ENCODE measurements at regions not wholly inside any gene's neighbourhood (a gene's known extent, or its start where the extent isn't known, plus 50 kb on each side); places are given as distances from the start of the nearest gene placed in this dataset.

- TF ChIP-seq MAX (IDR thresholded peaks at IDR 0.05; ENCODE audit: low read depth, low read length): no peak
- TF ChIP-seq POLR2A (IDR thresholded peaks at IDR 0.05; ENCODE audit: extremely low read depth, insufficient read length): no peak
- no peak for TF ChIP-seq MYC (IDR thresholded peaks at IDR 0.05; ENCODE audit: low read depth, low read length)
- TF ChIP-seq CTCF (IDR thresholded peaks at IDR 0.05; ENCODE audit: low read depth, low read length): no peak
Observed at GRCh38 chr6:21468461-21468860, 125.1 kb upstream of the SOX4 start.

GRCh38 chr6:21469213-21469612, 124.3 kb upstream of the SOX4 start:
- no peak for DNase-seq (ENCODE audit: low read depth)
- TF ChIP-seq MAX (IDR thresholded peaks at IDR 0.05; ENCODE audit: low read depth, low read length): no peak
- no peak overlapping the region for H3K4me3 ChIP-seq (ENCODE audit: low read depth, low read length)

More at GRCh38 chr6:21468461-21468860, 125.1 kb upstream of the SOX4 start:
- no peak for DNase-seq (ENCODE audit: low read depth)
- H3K4me3 ChIP-seq (ENCODE audit: low read depth, low read length): no peak overlapping the region

- TF ChIP-seq MYC (IDR thresholded peaks at IDR 0.05; ENCODE audit: low read depth, low read length) (no peak), POLR2A (IDR thresholded peaks at IDR 0.05; ENCODE audit: extremely low read depth, insufficient read length) (no peak), CTCF (IDR thresholded peaks at IDR 0.05; ENCODE audit: low read depth, low read length) (no peak), MAX (IDR thresholded peaks at IDR 0.05; ENCODE audit: low read depth, low read length) (no peak)
- DNase-seq (ENCODE audit: low read depth): no peak
- no peak overlapping the region for H3K4me3 ChIP-seq (ENCODE audit: low read depth, low read length)
Observed at GRCh38 chr6:21476112-21476511, 117.4 kb upstream of the SOX4 start.

GRCh38 chr6:21478411-21478810, 115.1 kb upstream of the SOX4 start:
- TF ChIP-seq POLR2A (IDR thresholded peaks at IDR 0.05; ENCODE audit: extremely low read depth, insufficient read length) (no peak), MAX (IDR thresholded peaks at IDR 0.05; ENCODE audit: low read depth, low read length) (no peak), CTCF (IDR thresholded peaks at IDR 0.05; ENCODE audit: low read depth, low read length) (no peak), MYC (IDR thresholded peaks at IDR 0.05; ENCODE audit: low read depth, low read length) (no peak)
- no peak overlapping the region for H3K4me3 ChIP-seq (ENCODE audit: low read depth, low read length)
- DNase-seq (ENCODE audit: low read depth): no peak

GRCh38 chr6:21478883-21479539, 114.5 kb upstream of the SOX4 start:
- no peak overlapping the region for H3K4me3 ChIP-seq (ENCODE audit: low read depth, low read length)
- TF ChIP-seq MAX (IDR thresholded peaks at IDR 0.05; ENCODE audit: low read depth, low read length) (no peak), POLR2A (IDR thresholded peaks at IDR 0.05; ENCODE audit: extremely low read depth, insufficient read length) (no peak), CTCF (IDR thresholded peaks at IDR 0.05; ENCODE audit: low read depth, low read length) (no peak), MYC (IDR thresholded peaks at IDR 0.05; ENCODE audit: low read depth, low read length) (no peak)
- no peak for DNase-seq (ENCODE audit: low read depth)

- no peak overlapping the region for H3K4me3 ChIP-seq (ENCODE audit: low read depth, low read length)
- no peak for DNase-seq (ENCODE audit: low read depth)
- TF ChIP-seq CTCF (IDR thresholded peaks at IDR 0.05; ENCODE audit: low read depth, low read length): no peak
- TF ChIP-seq MYC (IDR thresholded peaks at IDR 0.05; ENCODE audit: low read depth, low read length): no peak
- TF ChIP-seq MAX (IDR thresholded peaks at IDR 0.05; ENCODE audit: low read depth, low read length): no peak
- TF ChIP-seq POLR2A (IDR thresholded peaks at IDR 0.05; ENCODE audit: extremely low read depth, insufficient read length): no peak
Observed at GRCh38 chr6:21486115-21486514, 107.4 kb upstream of the SOX4 start.
